HEK293 (cell line): ENCODE measurements at regions not wholly inside any gene's neighbourhood (a gene's known extent, or its start where the extent isn't known, plus 50 kb on each side); places are given as distances from the start of the nearest gene placed in this dataset.

ENCODE experiments used
- CTCF ChIA-PET: fragments of 350-600 bp; formaldehyde crosslinking; extraction: SDS; loops from one replicate; lab custom pipeline; 2021; ENCODE audit warnings: antibody characterized with exemption; lab: Yijun Ruan, JAX
- POLR2A ChIA-PET: fragments of 300-600 bp; formaldehyde crosslinking; extraction: SDS; loops from one replicate; lab custom pipeline; 2020; ENCODE audit warnings: antibody characterized with exemption, inconsistent platforms; lab: Yijun Ruan, JAX
- H3K27ac ChIP-seq: fragments of 200-500 bp; sonication (Bioruptor generic); 2 replicates; pipeline ENCODE4 v1.5.1; 2014; ENCODE audit warnings: low read depth, low read length, control low read depth, inconsistent platforms; ENCODE audit errors: extremely low read depth
- H3K36me3 ChIP-seq, 2 experiments: fragments of 200-500 bp in 1 of 2; sonication (Bioruptor generic) in 1 of 2; 1 replicate in 1 of 2; 2 replicates in 1 of 2; pipeline ENCODE4 v1.5.1; 2014 to 2017; ENCODE audit warnings: inconsistent platforms in 2 of 2, low read length in 2 of 2; ENCODE audit not compliant: control insufficient read depth in 2 of 2, insufficient read depth in 1 of 2
- H3K4me1 ChIP-seq: fragments of 200-500 bp; sonication (Bioruptor generic); 2 replicates; pipeline ENCODE4 v1.5.1; 2014; ENCODE audit warnings: mild to moderate bottlenecking, low read length, inconsistent platforms; ENCODE audit not compliant: control insufficient read depth, insufficient read depth
- H3K4me3 ChIP-seq: 2 replicates; pipeline ENCODE4 v1.5.1; 2011; ENCODE audit warnings: low read depth, mild to moderate bottlenecking, control low read depth, low read length, moderate library complexity
- H3K9me3 ChIP-seq: fragments of 200-500 bp; sonication (Bioruptor generic); 2 replicates; pipeline ENCODE4 v1.5.1; 2014; ENCODE audit warnings: low read depth, low read length, inconsistent platforms; ENCODE audit not compliant: control insufficient read depth, insufficient read depth
- BCL11B ChIP-seq: fragments of 450-650 bp; formaldehyde crosslinking; IDR thresholded peaks from 2 replicates; pipeline ENCODE4 v1.5.1; 2016; ENCODE audit warnings: low read depth, missing biosample characterization, missing genetic modification characterization
- KLF7 ChIP-seq: fragments of 450-650 bp; formaldehyde crosslinking; IDR thresholded peaks from 2 replicates; pipeline ENCODE4 v1.5.1; 2016; ENCODE audit warnings: missing biosample characterization, missing genetic modification characterization, borderline replicate concordance
- KLF9 ChIP-seq: fragments of 450-650 bp; formaldehyde crosslinking; IDR thresholded peaks from 2 replicates; pipeline ENCODE4 v1.5.1; 2016; ENCODE audit warnings: missing biosample characterization, missing genetic modification characterization, low read depth
- PRDM1 ChIP-seq: fragments of 450-650 bp; formaldehyde crosslinking; IDR thresholded peaks from 2 replicates; pipeline ENCODE4; 2016; ENCODE audit warnings: missing biosample characterization, missing genetic modification characterization
- TCF7L2 ChIP-seq: IDR thresholded peaks from 2 replicates; pipeline ENCODE4 v1.6.1; 2011; ENCODE audit warnings: low read depth, mild to moderate bottlenecking, inconsistent platforms, low read length, moderate library complexity, borderline replicate concordance
- ZBTB48 ChIP-seq: fragments of 450-650 bp; formaldehyde crosslinking; IDR thresholded peaks from 2 replicates; pipeline ENCODE4 v1.5.1; 2016; ENCODE audit warnings: missing biosample characterization, missing genetic modification characterization
- ZFP69B ChIP-seq: fragments of 450-650 bp; formaldehyde crosslinking; IDR thresholded peaks from 2 replicates; pipeline ENCODE4 v1.5.1; 2016; ENCODE audit warnings: missing biosample characterization, missing genetic modification characterization
- ZNF114 ChIP-seq: fragments of 450-650 bp; formaldehyde crosslinking; IDR thresholded peaks from 2 replicates; pipeline ENCODE4 v1.5.0; 2017; ENCODE audit warnings: missing biosample characterization, missing genetic modification characterization
- ZNF19 ChIP-seq: fragments of 450-650 bp; formaldehyde crosslinking; IDR thresholded peaks from 2 replicates; pipeline ENCODE4; 2016; ENCODE audit warnings: missing biosample characterization, missing genetic modification characterization, low read depth
- ZNF292 ChIP-seq: fragments of 450-650 bp; formaldehyde crosslinking; IDR thresholded peaks from 2 replicates; pipeline ENCODE4 v1.5.1; 2016; ENCODE audit warnings: low read depth, missing biosample characterization, missing genetic modification characterization, borderline replicate concordance
- ZNF324 ChIP-seq: fragments of 450-650 bp; formaldehyde crosslinking; IDR thresholded peaks from 2 replicates; pipeline ENCODE4 v1.5.1; 2016; ENCODE audit warnings: missing biosample characterization, missing genetic modification characterization
- ZNF354C ChIP-seq: fragments of 450-650 bp; formaldehyde crosslinking; IDR thresholded peaks from 2 replicates; pipeline ENCODE4 v1.5.1; 2016; ENCODE audit warnings: missing biosample characterization, missing genetic modification characterization, low read depth, borderline replicate concordance
- ZNF37A ChIP-seq: fragments of 450-650 bp; IDR thresholded peaks from 2 replicates; pipeline ENCODE4 v1.5.1; 2018; ENCODE audit warnings: missing biosample characterization, missing genetic modification characterization
- ZNF394 ChIP-seq: fragments of 450-650 bp; formaldehyde crosslinking; IDR thresholded peaks from 2 replicates; pipeline ENCODE4 v1.5.1; 2016; ENCODE audit warnings: missing biosample characterization, missing genetic modification characterization, mild to moderate bottlenecking, moderate library complexity, borderline replicate concordance
- ZNF48 ChIP-seq: fragments of 450-650 bp; formaldehyde crosslinking; IDR thresholded peaks from 2 replicates; pipeline ENCODE4 v1.5.1; 2016; ENCODE audit warnings: missing biosample characterization, missing genetic modification characterization
- ZNF610 ChIP-seq: fragments of 450-650 bp; formaldehyde crosslinking; IDR thresholded peaks from 2 replicates; pipeline ENCODE4 v1.5.1; 2016; ENCODE audit warnings: missing biosample characterization, missing genetic modification characterization, borderline replicate concordance
- ZNF621 ChIP-seq: fragments of 450-650 bp; formaldehyde crosslinking; IDR thresholded peaks from 2 replicates; pipeline ENCODE4 v1.5.1; 2017; ENCODE audit warnings: missing biosample characterization, missing genetic modification characterization
- ZNF624 ChIP-seq: fragments of 450-650 bp; formaldehyde crosslinking; IDR thresholded peaks from 2 replicates; pipeline ENCODE4 v1.5.1; 2017; ENCODE audit warnings: missing biosample characterization, missing genetic modification characterization
- ZNF776 ChIP-seq: fragments of 450-650 bp; formaldehyde crosslinking; IDR thresholded peaks from 2 replicates; pipeline ENCODE4 v1.5.0; 2017; ENCODE audit warnings: missing biosample characterization, missing genetic modification characterization, borderline replicate concordance
- ZNF785 ChIP-seq: fragments of 450-650 bp; formaldehyde crosslinking; IDR thresholded peaks from 2 replicates; pipeline ENCODE4 v1.5.1; 2016; ENCODE audit warnings: missing biosample characterization, missing genetic modification characterization
- ZXDB ChIP-seq: fragments of 450-650 bp; formaldehyde crosslinking; IDR thresholded peaks from 2 replicates; pipeline ENCODE4 v1.5.1; 2016; ENCODE audit warnings: missing biosample characterization, missing genetic modification characterization
- TF ChIP-seq, protein P1 (sequence below): fragments of 450-650 bp; formaldehyde crosslinking; IDR thresholded peaks from 2 replicates; pipeline ENCODE4 v1.5.1; 2016; ENCODE audit warnings: missing biosample characterization, missing genetic modification characterization
- TF ChIP-seq, protein P2 (sequence below): fragments of 450-650 bp; formaldehyde crosslinking; IDR thresholded peaks from 2 replicates; pipeline ENCODE4 v1.5.1; 2016; ENCODE audit warnings: missing biosample characterization, missing genetic modification characterization, borderline replicate concordance
- TF ChIP-seq, protein P3 (sequence below): fragments of 450-650 bp; formaldehyde crosslinking; IDR thresholded peaks from 2 replicates; pipeline ENCODE4; 2016; ENCODE audit warnings: missing biosample characterization, missing genetic modification characterization
- TF ChIP-seq, protein P4 (sequence below): fragments of 450-650 bp; formaldehyde crosslinking; IDR thresholded peaks from 2 replicates; pipeline ENCODE4 v1.5.1; 2016; ENCODE audit warnings: missing biosample characterization, missing genetic modification characterization
- TF ChIP-seq, protein P5 (sequence below): fragments of 450-650 bp; formaldehyde crosslinking; IDR thresholded peaks from 2 replicates; pipeline ENCODE4 v1.5.1; 2017; ENCODE audit warnings: missing biosample characterization, missing genetic modification characterization
- TF ChIP-seq, protein P6 (sequence below): fragments of 450-650 bp; formaldehyde crosslinking; IDR thresholded peaks from 2 replicates; pipeline ENCODE4 v1.5.1; 2016; ENCODE audit warnings: missing biosample characterization, missing genetic modification characterization

DNA sequence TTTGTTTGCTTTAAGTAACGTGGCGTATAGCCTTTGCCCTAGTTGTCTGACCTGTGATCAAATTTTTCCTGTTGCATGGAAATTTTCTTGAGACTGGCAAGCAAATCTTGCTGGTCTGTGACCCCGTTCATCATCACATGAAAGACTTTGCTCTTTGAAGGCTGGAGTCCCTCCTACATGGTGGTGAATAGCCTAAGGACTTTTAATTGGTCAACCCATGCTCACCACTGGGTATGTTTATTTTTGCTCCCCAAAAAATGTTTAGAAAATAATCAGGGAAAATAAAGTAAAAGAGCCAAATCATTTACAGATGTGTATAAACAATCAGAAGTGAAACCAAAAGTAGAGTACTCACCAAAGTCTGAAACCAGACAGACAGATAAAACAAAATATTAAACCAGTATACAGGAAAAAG is 1075.3 kb upstream of the ALCAM start:
- ChIA-PET POLR2A (no interaction called here), CTCF (interaction anchor here (1.1 kb wide), 1 partner anchor 19 kb away, joined by 3 read pairs; no protein-coding TSS in a partner anchor)
- no peaks in the 10 kb centered on the region for H3K4me1 ChIP-seq
- H3K27ac ChIP-seq, result no peak overlapping the region
- H3K36me3 ChIP-seq, result no peaks in the 10 kb centered on the region
- H3K9me3 ChIP-seq, result no peaks in the 10 kb centered on the region
- no peak overlapping the region for H3K4me3 ChIP-seq
- TF ChIP-seq, protein P1, sequence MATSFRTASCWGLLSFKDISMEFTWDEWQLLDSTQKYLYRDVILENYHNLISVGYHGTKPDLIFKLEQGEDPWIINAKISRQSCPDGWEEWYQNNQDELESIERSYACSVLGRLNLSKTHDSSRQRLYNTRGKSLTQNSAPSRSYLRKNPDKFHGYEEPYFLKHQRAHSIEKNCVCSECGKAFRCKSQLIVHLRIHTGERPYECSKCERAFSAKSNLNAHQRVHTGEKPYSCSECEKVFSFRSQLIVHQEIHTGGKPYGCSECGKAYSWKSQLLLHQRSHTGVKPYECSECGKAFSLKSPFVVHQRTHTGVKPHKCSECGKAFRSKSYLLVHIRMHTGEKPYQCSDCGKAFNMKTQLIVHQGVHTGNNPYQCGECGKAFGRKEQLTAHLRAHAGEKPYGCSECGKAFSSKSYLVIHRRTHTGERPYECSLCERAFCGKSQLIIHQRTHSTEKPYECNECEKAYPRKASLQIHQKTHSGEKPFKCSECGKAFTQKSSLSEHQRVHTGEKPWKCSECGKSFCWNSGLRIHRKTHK, result no peak
- no peak for TF ChIP-seq ZNF324 (tag by site-specific recombination)
- no peak for TF ChIP-seq ZBTB48 (tag by site-specific recombination)
- no peak for TF ChIP-seq ZNF354C (tag by site-specific recombination)
- TF ChIP-seq, protein P2, sequence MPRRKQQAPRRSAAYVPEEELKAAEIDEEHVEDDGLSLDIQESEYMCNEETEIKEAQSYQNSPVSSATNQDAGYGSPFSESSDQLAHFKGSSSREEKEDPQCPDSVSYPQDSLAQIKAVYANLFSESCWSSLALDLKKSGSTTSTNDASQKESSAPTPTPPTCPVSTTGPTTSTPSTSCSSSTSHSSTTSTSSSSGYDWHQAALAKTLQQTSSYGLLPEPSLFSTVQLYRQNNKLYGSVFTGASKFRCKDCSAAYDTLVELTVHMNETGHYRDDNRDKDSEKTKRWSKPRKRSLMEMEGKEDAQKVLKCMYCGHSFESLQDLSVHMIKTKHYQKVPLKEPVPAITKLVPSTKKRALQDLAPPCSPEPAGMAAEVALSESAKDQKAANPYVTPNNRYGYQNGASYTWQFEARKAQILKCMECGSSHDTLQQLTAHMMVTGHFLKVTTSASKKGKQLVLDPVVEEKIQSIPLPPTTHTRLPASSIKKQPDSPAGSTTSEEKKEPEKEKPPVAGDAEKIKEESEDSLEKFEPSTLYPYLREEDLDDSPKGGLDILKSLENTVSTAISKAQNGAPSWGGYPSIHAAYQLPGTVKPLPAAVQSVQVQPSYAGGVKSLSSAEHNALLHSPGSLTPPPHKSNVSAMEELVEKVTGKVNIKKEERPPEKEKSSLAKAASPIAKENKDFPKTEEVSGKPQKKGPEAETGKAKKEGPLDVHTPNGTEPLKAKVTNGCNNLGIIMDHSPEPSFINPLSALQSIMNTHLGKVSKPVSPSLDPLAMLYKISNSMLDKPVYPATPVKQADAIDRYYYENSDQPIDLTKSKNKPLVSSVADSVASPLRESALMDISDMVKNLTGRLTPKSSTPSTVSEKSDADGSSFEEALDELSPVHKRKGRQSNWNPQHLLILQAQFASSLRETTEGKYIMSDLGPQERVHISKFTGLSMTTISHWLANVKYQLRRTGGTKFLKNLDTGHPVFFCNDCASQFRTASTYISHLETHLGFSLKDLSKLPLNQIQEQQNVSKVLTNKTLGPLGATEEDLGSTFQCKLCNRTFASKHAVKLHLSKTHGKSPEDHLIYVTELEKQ, result no peak
- TF ChIP-seq ZNF292 (tag by site-specific recombination), result no peak
- no peak for TF ChIP-seq ZNF19
- TF ChIP-seq ZFP69B, result no peak
- TF ChIP-seq ZNF394 (tag by site-specific recombination), result no peak
- no peak for TF ChIP-seq ZNF621 (tag by site-specific recombination)
- TF ChIP-seq ZNF48, result no peak
- TF ChIP-seq ZNF114 (tag by site-specific recombination), result no peak
- TF ChIP-seq ZXDB, result no peak
- no peak for TF ChIP-seq ZNF37A (tag by site-specific recombination)
- TF ChIP-seq BCL11B (tag by site-specific recombination), result no peak
- no peak for TF ChIP-seq PRDM1 (tag by site-specific recombination)
- TF ChIP-seq TCF7L2, result no peak
- no peak for TF ChIP-seq KLF9 (tag by site-specific recombination)
- TF ChIP-seq, protein P3, sequence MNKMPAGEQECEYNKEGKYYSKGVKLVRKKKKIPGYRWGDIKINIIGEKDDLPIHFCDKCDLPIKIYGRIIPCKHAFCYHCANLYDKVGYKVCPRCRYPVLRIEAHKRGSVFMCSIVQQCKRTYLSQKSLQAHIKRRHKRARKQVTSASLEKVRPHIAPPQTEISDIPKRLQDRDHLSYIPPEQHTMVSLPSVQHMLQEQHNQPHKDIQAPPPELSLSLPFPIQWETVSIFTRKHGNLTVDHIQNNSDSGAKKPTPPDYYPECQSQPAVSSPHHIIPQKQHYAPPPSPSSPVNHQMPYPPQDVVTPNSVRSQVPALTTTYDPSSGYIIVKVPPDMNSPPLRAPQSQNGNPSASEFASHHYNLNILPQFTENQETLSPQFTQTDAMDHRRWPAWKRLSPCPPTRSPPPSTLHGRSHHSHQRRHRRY (tag by site-specific recombination), result no peak
- no peak for TF ChIP-seq ZNF776 (tag by site-specific recombination)

DNA sequence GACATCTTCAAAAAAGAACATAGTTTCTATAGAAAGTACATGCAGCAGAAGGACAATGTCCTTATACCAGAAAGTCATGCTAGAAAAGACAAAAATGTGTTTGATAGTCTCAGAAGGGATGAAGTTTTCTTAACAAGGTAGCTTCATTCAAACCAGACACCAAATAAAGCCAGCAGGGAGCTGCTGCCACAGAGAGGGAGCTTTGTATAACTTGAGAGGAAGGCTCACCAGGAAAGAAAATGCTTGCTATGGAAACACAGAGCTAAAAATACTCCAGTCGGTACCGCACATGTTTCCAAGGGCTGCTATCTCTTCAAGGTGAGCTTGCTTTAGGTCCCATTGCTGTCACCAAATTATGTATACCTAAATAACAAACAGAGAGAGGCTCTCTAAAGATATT is 1074.8 kb upstream of the ALCAM start:
- Histone ChIP-seq H3K9me3 (no peaks in the 10 kb centered on the region), H3K27ac (no peak overlapping the region), H3K36me3 (no peaks in the 10 kb centered on the region), H3K4me3 (no peak overlapping the region), H3K4me1 (no peaks in the 10 kb centered on the region)
- CTCF ChIA-PET, result interaction anchor here (0.6 to 1.1 kb wide), 2 partner anchors 20 to 177 kb away, joined by 3 to 4 read pairs; no protein-coding TSS in a partner anchor
- POLR2A ChIA-PET, result no interaction called here
- no peak for TF ChIP-seq ZNF610 (tag by site-specific recombination)
- TF ChIP-seq ZNF324 (tag by site-specific recombination), result no peak
- no peak for TF ChIP-seq ZNF785 (tag by site-specific recombination)
- TF ChIP-seq, protein P4, sequence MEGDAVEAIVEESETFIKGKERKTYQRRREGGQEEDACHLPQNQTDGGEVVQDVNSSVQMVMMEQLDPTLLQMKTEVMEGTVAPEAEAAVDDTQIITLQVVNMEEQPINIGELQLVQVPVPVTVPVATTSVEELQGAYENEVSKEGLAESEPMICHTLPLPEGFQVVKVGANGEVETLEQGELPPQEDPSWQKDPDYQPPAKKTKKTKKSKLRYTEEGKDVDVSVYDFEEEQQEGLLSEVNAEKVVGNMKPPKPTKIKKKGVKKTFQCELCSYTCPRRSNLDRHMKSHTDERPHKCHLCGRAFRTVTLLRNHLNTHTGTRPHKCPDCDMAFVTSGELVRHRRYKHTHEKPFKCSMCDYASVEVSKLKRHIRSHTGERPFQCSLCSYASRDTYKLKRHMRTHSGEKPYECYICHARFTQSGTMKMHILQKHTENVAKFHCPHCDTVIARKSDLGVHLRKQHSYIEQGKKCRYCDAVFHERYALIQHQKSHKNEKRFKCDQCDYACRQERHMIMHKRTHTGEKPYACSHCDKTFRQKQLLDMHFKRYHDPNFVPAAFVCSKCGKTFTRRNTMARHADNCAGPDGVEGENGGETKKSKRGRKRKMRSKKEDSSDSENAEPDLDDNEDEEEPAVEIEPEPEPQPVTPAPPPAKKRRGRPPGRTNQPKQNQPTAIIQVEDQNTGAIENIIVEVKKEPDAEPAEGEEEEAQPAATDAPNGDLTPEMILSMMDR (tag by site-specific recombination), result no peak
- TF ChIP-seq, protein P5, sequence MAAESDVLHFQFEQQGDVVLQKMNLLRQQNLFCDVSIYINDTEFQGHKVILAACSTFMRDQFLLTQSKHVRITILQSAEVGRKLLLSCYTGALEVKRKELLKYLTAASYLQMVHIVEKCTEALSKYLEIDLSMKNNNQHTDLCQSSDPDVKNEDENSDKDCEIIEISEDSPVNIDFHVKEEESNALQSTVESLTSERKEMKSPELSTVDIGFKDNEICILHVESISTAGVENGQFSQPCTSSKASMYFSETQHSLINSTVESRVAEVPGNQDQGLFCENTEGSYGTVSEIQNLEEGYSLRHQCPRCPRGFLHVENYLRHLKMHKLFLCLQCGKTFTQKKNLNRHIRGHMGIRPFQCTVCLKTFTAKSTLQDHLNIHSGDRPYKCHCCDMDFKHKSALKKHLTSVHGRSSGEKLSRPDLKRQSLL (tag by site-specific recombination), result no peak
- TF ChIP-seq KLF7 (tag by site-specific recombination), result no peak
- TF ChIP-seq ZNF624 (tag by site-specific recombination), result no peak
- TF ChIP-seq, protein P6, sequence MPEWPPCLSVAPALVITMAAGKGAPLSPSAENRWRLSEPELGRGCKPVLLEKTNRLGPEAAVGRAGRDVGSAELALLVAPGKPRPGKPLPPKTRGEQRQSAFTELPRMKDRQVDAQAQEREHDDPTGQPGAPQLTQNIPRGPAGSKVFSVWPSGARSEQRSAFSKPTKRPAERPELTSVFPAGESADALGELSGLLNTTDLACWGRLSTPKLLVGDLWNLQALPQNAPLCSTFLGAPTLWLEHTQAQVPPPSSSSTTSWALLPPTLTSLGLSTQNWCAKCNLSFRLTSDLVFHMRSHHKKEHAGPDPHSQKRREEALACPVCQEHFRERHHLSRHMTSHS (tag by site-specific recombination), result no peak
- no peak for TF ChIP-seq KLF9 (tag by site-specific recombination)
